SK-N-SH (cell line): ENCODE measurements at regions not wholly inside any gene's neighbourhood (a gene's known extent, or its start where the extent isn't known, plus 50 kb on each side); places are given as distances from the start of the nearest gene placed in this dataset.

Source experiments
- CTCF ChIA-PET: fragments of 300-600, 350-600 bp; formaldehyde crosslinking; extraction: SDS; loops from one replicate; lab custom pipeline; 2021; lab: Yijun Ruan, JAX
- POLR2A ChIA-PET: fragments of 350-600 bp; sonication (Branson Sonifier 250); formaldehyde crosslinking; extraction: SDS; loops from one replicate; lab custom pipeline; 2020; ENCODE audit warnings: antibody characterized with exemption, inconsistent platforms; lab: Yijun Ruan, JAX
- DNase-seq: peaks from one replicate; pipeline ENCODE4 v3.0.0; 2012
- H2AFZ ChIP-seq: fragments of 200-600 bp; sonication (generic); 2 replicates; pipeline ENCODE4 v1.8.1; 2016; ENCODE audit warnings: antibody characterized with exemption, mild to moderate bottlenecking, low read depth
- H3F3A ChIP-seq: fragments of 200-600 bp; sonication (generic); replicated peaks from 2 replicates; pipeline ENCODE3; 2016; ENCODE audit warnings: antibody characterized with exemption, mild to moderate bottlenecking; ENCODE audit not compliant: insufficient read depth
- H3K27ac ChIP-seq, 2 experiments: fragments of 200-500 bp in 1 of 2; fragments of 200-600 bp in 1 of 2; sonication (Bioruptor generic) in 1 of 2; sonication (generic), shearing (Covaris generic) in 1 of 2; 2 replicates each; pipeline versions ENCODE4 v1.5.1 to v1.6.1; 2014 to 2016; ENCODE audit warnings: low read depth in 2 of 2, inconsistent platforms in 1 of 2, low read length in 1 of 2, mild to moderate bottlenecking in 1 of 2, mixed read lengths in 1 of 2
- H3K27me3 ChIP-seq: fragments of 200-600 bp; sonication (generic), shearing (Covaris generic); 2 replicates; pipeline ENCODE4 v1.6.1; 2016; ENCODE audit warnings: mixed run types; ENCODE audit not compliant: insufficient read depth
- H3K36me3 ChIP-seq, 2 experiments: fragments of 200-500 bp in 1 of 2; fragments of 200-600 bp in 1 of 2; sonication (Bioruptor generic) in 1 of 2; sonication (generic) in 1 of 2; replicated peaks in 1 of 2; 2 replicates each; pipeline versions ENCODE3 to v1.5.1; 2014 to 2016; ENCODE audit warnings: low read length in 1 of 2, mild to moderate bottlenecking in 1 of 2; ENCODE audit not compliant: insufficient read depth in 2 of 2, control insufficient read depth in 1 of 2
- H3K4me1 ChIP-seq, 2 experiments: fragments of 200-500 bp in 1 of 2; fragments of 200-600 bp in 1 of 2; sonication (Bioruptor generic) in 1 of 2; sonication (generic), shearing (Covaris generic) in 1 of 2; 2 replicates each; pipeline versions ENCODE4 v1.5.1 to v1.6.1; 2014 to 2016; ENCODE audit warnings: low read depth in 1 of 2, low read length in 1 of 2, mixed run types in 1 of 2; ENCODE audit not compliant: insufficient read depth in 2 of 2, control insufficient read depth in 1 of 2
- H3K4me2 ChIP-seq: fragments of 200-600 bp; sonication (generic), shearing (Covaris generic); 2 replicates; pipeline ENCODE4 v1.6.1; 2017; ENCODE audit warnings: mixed run types
- H3K4me3 ChIP-seq, 2 experiments: fragments of 200-500 bp in 1 of 2; fragments of 200-600 bp in 1 of 2; sonication (Bioruptor generic) in 1 of 2; sonication (generic), shearing (Covaris generic) in 1 of 2; 2 replicates each; pipeline versions ENCODE4 v1.5.1 to v1.8.1; 2014 to 2016; ENCODE audit warnings: low read depth in 2 of 2, inconsistent platforms in 1 of 2, low read length in 1 of 2, mild to moderate bottlenecking in 1 of 2, mixed read lengths in 1 of 2, moderate library complexity in 1 of 2
- H3K79me2 ChIP-seq: fragments of 200-600 bp; sonication (generic); 2 replicates; pipeline ENCODE4 v1.8.1; 2017; ENCODE audit warnings: mild to moderate bottlenecking; ENCODE audit not compliant: insufficient read depth
- H3K9ac ChIP-seq: fragments of 200-600 bp; sonication (generic); 2 replicates; pipeline ENCODE4 v1.6.1; 2017; ENCODE audit warnings: mixed run types
- H3K9me2 ChIP-seq: fragments of 200-600 bp; sonication (generic); 2 replicates; pipeline ENCODE4 v1.6.1; 2017; ENCODE audit warnings: mixed run types
- H3K9me3 ChIP-seq: fragments of 200-600 bp; sonication (generic); 2 replicates; pipeline ENCODE4 v1.6.1; 2017; ENCODE audit warnings: mixed run types, mild to moderate bottlenecking, moderate library complexity
- H4K20me1 ChIP-seq: fragments of 200-600 bp; sonication (generic); 2 replicates; pipeline ENCODE4 v1.6.1; 2017; ENCODE audit warnings: mild to moderate bottlenecking, mixed run types; ENCODE audit not compliant: insufficient read depth
- CHD2 ChIP-seq: fragments of 150-350 bp; IDR thresholded peaks from 2 replicates; pipeline ENCODE4 v1.6.1; 2018; ENCODE audit warnings: low read length; ENCODE audit not compliant: partially characterized antibody
- CTCF ChIP-seq: fragments of 200-600 bp; sonication (generic); IDR thresholded peaks from 2 replicates; pipeline ENCODE4 v1.6.1; 2017; ENCODE audit warnings: antibody characterized with exemption, mild to moderate bottlenecking, moderate library complexity
- EP300 ChIP-seq, 2 experiments: IDR thresholded peaks; 2 replicates each; pipeline versions ENCODE4 v1.4.0 to v1.6.1; 2012; ENCODE audit warnings: borderline replicate concordance in 1 of 2, low read depth in 1 of 2, low read length in 1 of 2
- FOXJ3 ChIP-seq: sonication (generic); formaldehyde crosslinking; IDR thresholded peaks from 2 replicates; pipeline ENCODE4 v1.5.1; 2020; ENCODE audit warnings: mild to moderate bottlenecking, missing genetic modification reagents
- FOXM1 ChIP-seq: IDR thresholded peaks from 2 replicates; pipeline ENCODE4 v1.4.0; 2012; ENCODE audit warnings: low read depth, mild to moderate bottlenecking
- GABPA ChIP-seq: IDR thresholded peaks from 2 replicates; pipeline ENCODE4 v1.4.0; 2012; ENCODE audit warnings: low read depth, mild to moderate bottlenecking
- GATA2 ChIP-seq: sonication (generic); formaldehyde crosslinking; IDR thresholded peaks from 2 replicates; pipeline ENCODE4 v1.5.0; 2020; ENCODE audit warnings: mild to moderate bottlenecking, missing genetic modification reagents
- JUND ChIP-seq: IDR thresholded peaks from 2 replicates; pipeline ENCODE4 v1.4.0; 2012
- MXI1 ChIP-seq: IDR thresholded peaks from 2 replicates; pipeline ENCODE4 v1.6.1; 2012; ENCODE audit warnings: mild to moderate bottlenecking, low read depth, low read length, improper control_type of control experiment
- POLR2AphosphoS5 ChIP-seq: IDR thresholded peaks from 2 replicates; pipeline ENCODE4 v1.6.1; 2012; ENCODE audit warnings: low read depth, low read length
- WGBS: methylation state at CpG from one replicate; pipeline ENCODE4 v1.1.6; 2017; ENCODE audit warnings: low lambda C conversion rate; 5-methylcytosine and 5-hydroxymethylcytosine counted together
- TF ChIP-seq, protein P1 (sequence below): IDR thresholded peaks from 2 replicates; pipeline ENCODE4 v1.6.1; 2012; ENCODE audit warnings: mild to moderate bottlenecking, low read depth, low read length, moderate library complexity
- TF ChIP-seq, protein P2 (sequence below): IDR thresholded peaks from 2 replicates; pipeline ENCODE4 v1.4.0; 2012; ENCODE audit warnings: low read depth
- TF ChIP-seq, protein P3 (sequence below): IDR thresholded peaks from 2 replicates; pipeline ENCODE4 v1.4.0; 2012; ENCODE audit warnings: low read depth, borderline replicate concordance

DNA sequence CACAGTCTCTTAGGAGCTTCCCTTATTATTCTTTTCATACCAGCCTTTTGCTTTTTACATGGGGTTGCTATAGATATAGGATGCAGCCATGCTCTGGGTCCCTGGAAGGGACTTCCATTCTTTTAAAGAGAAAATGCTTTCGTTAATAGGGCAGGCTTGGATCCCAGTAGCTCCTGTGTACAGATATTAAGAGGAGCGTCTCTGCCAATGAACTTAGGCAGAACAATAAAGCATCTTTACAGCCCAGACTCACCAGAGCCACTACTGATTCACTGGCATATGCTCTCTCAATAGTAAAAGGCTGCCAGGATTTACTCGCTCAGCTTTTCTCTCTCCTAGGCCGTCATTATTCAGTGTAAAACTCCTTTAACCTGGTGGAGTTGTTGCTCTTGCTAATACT lies 1385.4 kb upstream of the PIK3C3 start (continued):
- TF ChIP-seq, protein P1, sequence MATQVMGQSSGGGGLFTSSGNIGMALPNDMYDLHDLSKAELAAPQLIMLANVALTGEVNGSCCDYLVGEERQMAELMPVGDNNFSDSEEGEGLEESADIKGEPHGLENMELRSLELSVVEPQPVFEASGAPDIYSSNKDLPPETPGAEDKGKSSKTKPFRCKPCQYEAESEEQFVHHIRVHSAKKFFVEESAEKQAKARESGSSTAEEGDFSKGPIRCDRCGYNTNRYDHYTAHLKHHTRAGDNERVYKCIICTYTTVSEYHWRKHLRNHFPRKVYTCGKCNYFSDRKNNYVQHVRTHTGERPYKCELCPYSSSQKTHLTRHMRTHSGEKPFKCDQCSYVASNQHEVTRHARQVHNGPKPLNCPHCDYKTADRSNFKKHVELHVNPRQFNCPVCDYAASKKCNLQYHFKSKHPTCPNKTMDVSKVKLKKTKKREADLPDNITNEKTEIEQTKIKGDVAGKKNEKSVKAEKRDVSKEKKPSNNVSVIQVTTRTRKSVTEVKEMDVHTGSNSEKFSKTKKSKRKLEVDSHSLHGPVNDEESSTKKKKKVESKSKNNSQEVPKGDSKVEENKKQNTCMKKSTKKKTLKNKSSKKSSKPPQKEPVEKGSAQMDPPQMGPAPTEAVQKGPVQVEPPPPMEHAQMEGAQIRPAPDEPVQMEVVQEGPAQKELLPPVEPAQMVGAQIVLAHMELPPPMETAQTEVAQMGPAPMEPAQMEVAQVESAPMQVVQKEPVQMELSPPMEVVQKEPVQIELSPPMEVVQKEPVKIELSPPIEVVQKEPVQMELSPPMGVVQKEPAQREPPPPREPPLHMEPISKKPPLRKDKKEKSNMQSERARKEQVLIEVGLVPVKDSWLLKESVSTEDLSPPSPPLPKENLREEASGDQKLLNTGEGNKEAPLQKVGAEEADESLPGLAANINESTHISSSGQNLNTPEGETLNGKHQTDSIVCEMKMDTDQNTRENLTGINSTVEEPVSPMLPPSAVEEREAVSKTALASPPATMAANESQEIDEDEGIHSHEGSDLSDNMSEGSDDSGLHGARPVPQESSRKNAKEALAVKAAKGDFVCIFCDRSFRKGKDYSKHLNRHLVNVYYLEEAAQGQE = no peak
- TF ChIP-seq, protein P2, sequence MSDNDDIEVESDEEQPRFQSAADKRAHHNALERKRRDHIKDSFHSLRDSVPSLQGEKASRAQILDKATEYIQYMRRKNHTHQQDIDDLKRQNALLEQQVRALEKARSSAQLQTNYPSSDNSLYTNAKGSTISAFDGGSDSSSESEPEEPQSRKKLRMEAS = no peak
- no peak for TF ChIP-seq JUND

GRCh38 chr18:40566510-40566844 lies 1388.6 kb upstream of the PIK3C3 start:
- ChIA-PET POLR2A (no interaction called here), CTCF (interaction anchor here (1.4 kb wide), 1 partner anchor 8 kb away, joined by 4 read pairs; no protein-coding TSS in a partner anchor)
- no peak for DNase-seq

GRCh38 chr18:40565805-40566509 lies 1389.1 kb upstream of the PIK3C3 start:
- ChIA-PET CTCF (interaction anchor here (0.6 to 1.4 kb wide), 2 partner anchors 9 to 1701 kb away, joined by 3 to 4 read pairs; no protein-coding TSS in a partner anchor), POLR2A (no interaction called here)
- 30% methylated on average over 2 of the region's 2 CpGs for WGBS
- TF ChIP-seq GATA2 (no peak), CTCF (no peak), FOXM1 (no peak), GABPA (no peak), POLR2AphosphoS5 (no peak), EP300 (IDR thresholded peaks at IDR 0.05; ENCODE audit: borderline replicate concordance in 1 of 2, low read depth in 1 of 2, low read length in 1 of 2) (no peak), CHD2 (no peak), FOXJ3 (no peak), MXI1 (no peak)
- TF ChIP-seq, protein P2 = no peak
- TF ChIP-seq, protein P3, sequence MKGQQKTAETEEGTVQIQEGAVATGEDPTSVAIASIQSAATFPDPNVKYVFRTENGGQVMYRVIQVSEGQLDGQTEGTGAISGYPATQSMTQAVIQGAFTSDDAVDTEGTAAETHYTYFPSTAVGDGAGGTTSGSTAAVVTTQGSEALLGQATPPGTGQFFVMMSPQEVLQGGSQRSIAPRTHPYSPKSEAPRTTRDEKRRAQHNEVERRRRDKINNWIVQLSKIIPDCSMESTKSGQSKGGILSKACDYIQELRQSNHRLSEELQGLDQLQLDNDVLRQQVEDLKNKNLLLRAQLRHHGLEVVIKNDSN = no peak
- TF ChIP-seq, protein P1 = no peak

More at GRCh38 chr18:40566510-40566844, 1388.6 kb upstream of the PIK3C3 start:
- Histone ChIP-seq H3K27me3 (no peaks in the 10 kb centered on the region), H3K36me3 (no peaks in the 10 kb centered on the region), H2AFZ (no peak overlapping the region), H3K9me2 (no peaks in the 10 kb centered on the region), H3K79me2 (no peaks in the 10 kb centered on the region), H4K20me1 (no peaks in the 10 kb centered on the region), H3K27ac (no peak overlapping the region), H3K9me3 (no peaks in the 10 kb centered on the region), H3K4me1 (no peaks in the 10 kb centered on the region), H3F3A (no peaks in the 10 kb centered on the region), H3K4me3 (no peak overlapping the region), H3K9ac (no peak overlapping the region), H3K4me2 (no peak overlapping the region)
- TF ChIP-seq JUND = no peak
- no peak for TF ChIP-seq FOXJ3
- TF ChIP-seq POLR2AphosphoS5 = no peak
- 41% methylated on average over 1 of the region's 1 CpG for WGBS

More at GRCh38 chr18:40565805-40566509, 1389.1 kb upstream of the PIK3C3 start:
- no peak overlapping the region for H3K9ac ChIP-seq
- no peaks in the 10 kb centered on the region for H3K9me2 ChIP-seq
- no peak overlapping the region for H3K4me2 ChIP-seq
- no peak overlapping the region for H2AFZ ChIP-seq
- no peaks in the 10 kb centered on the region for H3K36me3 ChIP-seq
- H3K27ac ChIP-seq = no peak overlapping the region
- no peaks in the 10 kb centered on the region for H3K4me1 ChIP-seq
- H3K4me3 ChIP-seq = no peak overlapping the region
- no peaks in the 10 kb centered on the region for H4K20me1 ChIP-seq
- H3F3A ChIP-seq = no peaks in the 10 kb centered on the region
- H3K9me3 ChIP-seq = no peaks in the 10 kb centered on the region
- H3K79me2 ChIP-seq = no peaks in the 10 kb centered on the region
- DNase-seq = no peak
- H3K27me3 ChIP-seq = no peaks in the 10 kb centered on the region
